Parathyroid adenoma (tissue), 2 donors: ENCODE measurements at regions not wholly inside any gene's neighbourhood (a gene's known extent, or its start where the extent isn't known, plus 50 kb on each side); places are given as distances from the start of the nearest gene placed in this dataset.

Experiments used
- H2AFZ ChIP-seq: fragments of 300-600 bp; sonication (generic); one replicate; pipeline ENCODE4 v1.7.0; 2017; ENCODE audit warnings: antibody characterized with exemption, mild to moderate bottlenecking
- H3K27ac ChIP-seq: fragments of 300-600 bp; sonication (generic); one replicate; pipeline ENCODE4 v1.7.0; 2017
- H3K27me3 ChIP-seq: fragments of 300-600 bp; sonication (generic); one replicate; pipeline ENCODE4 v1.7.0; 2017; ENCODE audit warnings: low read length; ENCODE audit not compliant: control insufficient read depth, insufficient read depth
- H3K36me3 ChIP-seq: fragments of 300-600 bp; sonication (generic); one replicate; pipeline ENCODE4 v1.7.0; 2017; ENCODE audit warnings: low read length; ENCODE audit not compliant: control insufficient read depth, insufficient read depth
- H3K4me1 ChIP-seq: fragments of 300-600 bp; sonication (generic); one replicate; pipeline ENCODE4 v1.7.0; 2017; ENCODE audit warnings: control low read depth
- H3K4me2 ChIP-seq: fragments of 300-600 bp; sonication (generic); one replicate; pipeline ENCODE4 v1.7.0; 2017; ENCODE audit warnings: low read length
- H3K4me3 ChIP-seq: fragments of 300-600 bp; sonication (generic); one replicate; pipeline ENCODE4 v1.7.0; 2017; ENCODE audit warnings: low read depth, low read length
- H3K79me2 ChIP-seq: fragments of 300-600 bp; sonication (generic); one replicate; pipeline ENCODE4 v1.7.0; 2017; ENCODE audit warnings: control low read depth
- H3K9ac ChIP-seq: fragments of 300-600 bp; sonication (generic); one replicate; pipeline ENCODE4 v1.7.0; 2017; ENCODE audit warnings: mild to moderate bottlenecking
- H3K9me3 ChIP-seq: fragments of 300-600 bp; sonication (generic); one replicate; pipeline ENCODE4 v1.7.0; 2017; ENCODE audit warnings: low read length; ENCODE audit not compliant: control insufficient read depth
- CTCF ChIP-seq: fragments of 300-600 bp; sonication (generic); IDR thresholded peaks from one replicate; pipeline ENCODE4 v1.7.0; 2017; ENCODE audit warnings: antibody characterized with exemption, mild to moderate bottlenecking
- donor health status: primary hyperparathyroidism.

- Histone ChIP-seq H3K79me2 (no peaks in the 10 kb centered on the region), H3K27me3 (no peaks in the 10 kb centered on the region), H2AFZ (no peak overlapping the region), H3K27ac (no peak overlapping the region), H3K9me3 (no peaks in the 10 kb centered on the region), H3K4me1 (no peaks in the 10 kb centered on the region), H3K9ac (no peak overlapping the region), H3K4me3 (no peak overlapping the region), H3K36me3 (no peaks in the 10 kb centered on the region), H3K4me2 (no peak overlapping the region)
- no peak for TF ChIP-seq CTCF
These were observed 51.2 kb upstream of the RNF144B start for GRCh38 chr6:18335948-18336347.

GRCh38 chr6:18334251-18334650, 52.9 kb upstream of the RNF144B start:
- no peak overlapping the region for H3K27ac ChIP-seq
- no peak overlapping the region for H3K4me3 ChIP-seq
- no peaks in the 10 kb centered on the region for H3K27me3 ChIP-seq
- H3K79me2 ChIP-seq: no peaks in the 10 kb centered on the region
- no peak for TF ChIP-seq CTCF
- H3K4me1 ChIP-seq: no peaks in the 10 kb centered on the region
- H3K4me2 ChIP-seq: no peak overlapping the region
- H3K9me3 ChIP-seq: no peaks in the 10 kb centered on the region
- no peak overlapping the region for H3K9ac ChIP-seq
- no peaks in the 10 kb centered on the region for H3K36me3 ChIP-seq
- H2AFZ ChIP-seq: no peak overlapping the region

GRCh38 chr6:18330548-18331081, 56.5 kb upstream of the RNF144B start:
- Histone ChIP-seq H2AFZ (no peak overlapping the region), H3K9me3 (no peaks in the 10 kb centered on the region), H3K36me3 (no peaks in the 10 kb centered on the region), H3K79me2 (no peaks in the 10 kb centered on the region), H3K4me1 (no peaks in the 10 kb centered on the region), H3K27me3 (no peaks in the 10 kb centered on the region), H3K4me3 (no peak overlapping the region), H3K4me2 (no peak overlapping the region), H3K27ac (no peak overlapping the region), H3K9ac (no peak overlapping the region)
- TF ChIP-seq CTCF: no peak

DNA sequence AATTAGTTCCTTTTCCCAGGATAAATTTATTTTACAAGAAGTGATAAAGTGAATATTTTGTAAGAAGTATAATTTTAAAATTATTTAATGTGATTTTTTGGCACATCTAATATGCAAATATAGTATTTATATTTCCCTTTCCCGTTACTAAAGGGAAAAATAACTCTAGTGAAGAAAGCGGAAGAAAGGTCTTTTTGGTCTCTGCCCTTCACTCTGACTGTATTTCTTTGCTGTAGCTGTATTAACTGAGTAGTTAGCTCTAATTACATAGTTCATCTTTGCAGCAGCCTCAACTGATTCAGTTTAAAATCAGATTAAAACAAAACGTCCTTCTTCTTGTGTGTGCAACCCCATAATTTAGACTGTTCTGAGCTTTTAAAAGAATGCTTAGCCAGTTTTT, 57.4 kb upstream of the RNF144B start:
- Histone ChIP-seq H3K36me3 (no peaks in the 10 kb centered on the region), H2AFZ (no peak overlapping the region), H3K9ac (no peak overlapping the region), H3K4me3 (no peak overlapping the region), H3K79me2 (no peaks in the 10 kb centered on the region), H3K27ac (no peak overlapping the region), H3K27me3 (no peaks in the 10 kb centered on the region), H3K4me2 (no peak overlapping the region), H3K4me1 (no peaks in the 10 kb centered on the region), H3K9me3 (no peaks in the 10 kb centered on the region)
- no peak for TF ChIP-seq CTCF

DNA sequence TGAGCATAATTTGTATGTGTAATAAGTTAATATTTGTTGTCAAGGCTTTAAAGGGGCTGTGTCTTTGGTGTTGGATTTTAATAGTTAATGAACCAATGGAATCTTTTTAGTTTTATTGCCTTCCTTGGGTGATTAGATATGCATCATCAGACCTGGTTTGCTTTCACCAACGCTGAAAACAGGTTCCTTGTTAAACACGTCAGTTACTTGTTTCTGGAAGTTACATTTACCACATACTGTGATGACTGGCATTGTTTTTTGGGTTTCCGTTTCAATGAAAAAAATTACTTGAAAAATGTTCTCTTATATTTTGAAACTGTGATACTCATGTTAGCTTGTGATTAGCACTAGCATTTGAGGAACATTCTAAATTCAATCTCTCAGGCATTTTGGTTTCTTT, 58.6 kb upstream of the RNF144B start:
- Histone ChIP-seq H3K4me3 (no peak overlapping the region), H3K4me1 (no peaks in the 10 kb centered on the region), H3K27ac (no peak overlapping the region), H3K9ac (no peak overlapping the region), H3K36me3 (no peaks in the 10 kb centered on the region), H2AFZ (no peak overlapping the region), H3K27me3 (no peaks in the 10 kb centered on the region), H3K4me2 (no peak overlapping the region), H3K9me3 (no peaks in the 10 kb centered on the region), H3K79me2 (no peaks in the 10 kb centered on the region)
- TF ChIP-seq CTCF: no peak
